Hindlimb muscle (tissue), 1 donor: ENCODE measurements at regions not wholly inside any gene's neighbourhood (a gene's known extent, or its start where the extent isn't known, plus 50 kb on each side); places are given as distances from the start of the nearest gene placed in this dataset.
"Not testable (repeated sequence)": the region's sequence is repeated elsewhere in the genome, so short reads cannot be mapped to it uniquely, and the experiment has no call there.

Experiments used
- DNase-seq: peaks from one replicate; pipeline ENCODE4 v3.0.0-alpha.2; 2013

DNA sequence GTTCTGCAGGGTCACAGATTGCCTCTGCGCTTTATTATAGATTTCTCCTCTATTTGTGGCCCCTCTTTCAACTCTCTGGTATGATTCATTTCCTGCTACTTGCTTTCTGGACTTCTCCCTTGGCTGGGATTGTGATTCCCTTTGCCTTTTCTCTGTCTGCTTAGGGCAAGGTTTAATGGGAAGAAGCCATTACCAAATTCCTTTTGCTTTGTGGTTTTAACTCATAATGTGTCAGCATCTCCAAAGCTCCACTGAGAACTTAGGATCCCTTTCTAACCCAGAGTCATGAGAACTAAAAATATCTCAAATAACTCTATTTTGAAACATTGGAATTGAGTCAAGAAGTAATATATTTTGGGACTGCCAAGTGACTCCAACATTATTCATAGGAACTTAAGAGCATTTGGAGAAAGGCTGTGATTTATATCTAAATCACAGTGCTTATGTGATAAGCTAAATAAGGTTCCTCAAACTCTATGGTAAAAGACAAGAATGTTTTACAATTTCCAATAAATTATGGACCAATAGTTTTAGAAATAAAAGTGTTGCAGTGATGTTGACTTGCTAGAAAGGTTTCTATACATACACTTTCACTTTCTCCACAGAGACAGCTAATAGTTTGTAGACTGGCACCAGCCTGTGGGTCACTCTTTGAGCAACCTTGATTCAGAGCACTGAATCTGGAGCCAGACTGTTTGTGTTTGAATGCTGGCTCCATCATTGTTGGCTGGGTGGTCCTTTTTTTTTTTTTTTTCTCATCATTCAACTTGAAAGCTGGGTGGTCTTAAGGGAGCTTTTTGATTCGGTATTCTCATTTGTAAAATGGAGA is 93.9 kb downstream of the DACT1 start:
- no peak for DNase-seq

DNA sequence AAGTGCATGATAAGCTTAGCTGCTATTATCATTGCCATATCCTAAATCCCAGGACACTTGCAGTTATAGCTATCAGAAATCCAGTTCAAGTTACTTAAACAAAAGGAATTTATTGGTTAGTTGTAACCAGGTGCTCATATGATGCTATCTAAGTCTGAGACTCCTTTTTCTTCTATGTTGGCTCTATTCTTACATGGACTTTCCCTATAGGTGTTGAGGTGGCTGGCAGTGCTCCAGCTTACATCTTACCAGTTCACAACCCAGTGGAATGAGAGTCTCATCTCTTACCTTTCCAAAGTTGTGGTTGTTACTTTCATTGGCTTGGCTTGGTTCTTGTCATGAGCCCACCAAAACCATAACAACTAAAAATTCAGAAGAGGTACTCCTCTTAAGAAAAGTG is 94.6 kb downstream of the DACT1 start:
- DNase-seq: no peak

DNA sequence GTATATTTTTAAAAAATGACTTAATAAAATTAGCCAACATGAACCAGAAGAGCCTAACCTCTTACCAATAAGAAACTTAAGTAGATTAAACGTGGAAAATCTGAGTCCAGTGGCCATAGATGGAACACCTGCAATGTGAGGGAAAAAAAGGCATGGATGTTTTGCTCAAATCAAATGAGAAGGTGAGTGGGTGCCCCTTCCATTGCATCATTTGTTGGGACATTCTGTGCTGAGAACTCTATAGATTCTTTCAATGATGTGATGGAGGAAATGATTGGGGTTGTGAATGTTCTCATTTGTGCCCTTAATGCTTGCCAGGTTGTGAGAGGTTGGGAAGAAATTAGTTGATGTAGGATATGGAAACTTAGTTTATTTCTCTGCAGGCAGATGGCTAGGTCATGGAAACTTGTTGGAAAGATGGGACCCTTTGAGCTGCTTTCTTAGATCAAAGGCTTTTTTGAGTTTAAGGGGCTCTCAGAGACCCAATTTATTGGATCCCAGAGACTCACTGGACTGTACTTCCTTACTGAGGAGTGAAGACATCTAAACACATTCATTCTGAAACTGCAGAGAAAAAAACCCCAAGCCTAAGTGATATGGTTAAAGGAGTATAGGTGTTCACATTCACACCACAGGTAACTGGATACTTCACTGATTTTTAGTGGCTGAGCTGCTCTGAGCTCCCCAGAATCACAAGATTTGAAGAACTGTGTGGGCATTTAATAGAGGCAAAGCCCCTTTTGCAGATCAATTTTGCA is 95.9 kb downstream of the DACT1 start:
- no peak for DNase-seq

DNA sequence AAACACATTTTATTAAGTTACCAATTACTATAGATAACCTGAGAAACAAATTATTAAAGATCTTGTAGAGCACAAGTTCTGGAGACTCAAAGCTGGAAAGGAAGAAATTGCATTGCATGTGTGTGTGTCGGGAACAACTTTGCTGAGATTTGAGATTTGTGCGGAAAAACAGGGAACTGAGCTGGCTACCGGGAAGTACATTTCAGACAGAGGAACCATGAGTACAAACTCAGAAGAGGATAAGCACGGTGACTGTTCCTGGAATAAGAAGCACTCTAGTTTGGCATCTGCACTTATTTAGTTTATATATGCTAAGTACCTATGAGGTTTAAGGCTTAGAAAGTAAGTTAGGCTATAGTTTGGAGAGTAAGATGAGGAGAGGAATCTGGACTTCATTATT is 97.8 kb downstream of the DACT1 start:
- DNase-seq: no peak

DNA sequence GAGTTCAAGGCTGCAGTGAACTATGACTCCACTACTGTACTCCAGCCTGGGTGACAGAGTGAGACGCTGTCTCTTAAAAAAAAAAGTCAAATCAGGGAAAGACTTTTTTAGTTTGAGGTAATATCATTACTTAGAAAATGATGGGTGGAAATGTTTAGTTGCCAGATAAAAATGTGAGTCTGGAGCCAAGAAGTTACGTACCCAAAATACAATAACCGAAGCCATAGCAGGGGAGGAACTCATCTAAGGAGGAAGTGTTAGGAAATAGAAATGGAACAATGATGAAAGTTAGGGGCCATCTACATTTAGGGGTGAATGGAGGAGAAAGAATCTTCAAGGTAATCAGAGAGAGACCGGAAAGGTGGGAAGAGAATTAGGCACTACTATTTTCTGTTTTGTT is 98.8 kb downstream of the DACT1 start:
- no peak for DNase-seq

DNA sequence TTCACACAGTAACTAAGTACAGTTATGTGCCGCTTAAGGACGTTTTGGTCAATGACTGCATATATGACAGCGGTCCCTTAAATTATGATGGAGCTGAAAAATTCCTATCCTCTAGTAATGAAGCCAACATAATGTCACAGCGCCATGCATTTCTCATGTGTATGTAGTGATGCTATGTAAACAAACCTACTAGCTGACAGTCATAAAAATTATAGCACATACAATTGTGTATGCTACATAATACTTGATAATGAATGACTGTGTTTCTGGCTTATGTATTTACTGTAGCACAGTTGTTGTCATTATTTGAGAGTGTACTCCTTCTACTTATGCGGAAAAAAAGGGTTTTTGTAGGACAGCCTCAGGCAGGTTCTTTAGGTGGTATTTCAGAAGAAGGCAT is 99.7 kb downstream of the DACT1 start:
- DNase-seq: no peak

DNA sequence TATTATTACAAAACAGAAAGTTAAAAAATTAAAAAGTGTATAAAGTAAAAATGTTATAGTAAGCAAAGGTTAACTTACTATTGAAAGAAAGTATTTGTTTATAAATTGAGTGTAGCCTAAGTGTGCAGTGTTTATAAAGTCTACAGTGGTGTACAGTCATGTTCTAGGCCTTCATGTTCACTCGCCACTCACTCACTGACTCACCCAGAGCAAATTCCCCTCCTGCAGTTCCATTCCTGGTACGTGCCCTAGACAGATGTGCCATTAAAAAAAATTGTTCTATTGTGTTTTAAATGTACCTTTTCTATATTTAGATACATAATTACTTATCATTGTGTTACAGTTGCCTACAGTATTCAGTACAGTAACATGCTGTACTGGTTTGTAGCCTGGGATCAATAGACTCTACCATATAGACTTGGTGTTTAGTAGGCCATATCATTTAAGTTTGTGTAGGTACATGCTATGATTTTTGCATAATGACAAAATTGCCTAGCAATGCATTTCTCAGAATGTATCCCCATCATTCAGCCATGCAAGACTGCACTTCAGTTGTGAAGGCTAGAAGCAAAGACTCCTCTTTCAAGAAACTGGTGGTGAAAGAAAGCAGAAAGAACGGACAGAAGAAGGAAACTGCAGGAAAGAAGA is 100.6 kb downstream of the DACT1 start:
- no peak for DNase-seq

DNA sequence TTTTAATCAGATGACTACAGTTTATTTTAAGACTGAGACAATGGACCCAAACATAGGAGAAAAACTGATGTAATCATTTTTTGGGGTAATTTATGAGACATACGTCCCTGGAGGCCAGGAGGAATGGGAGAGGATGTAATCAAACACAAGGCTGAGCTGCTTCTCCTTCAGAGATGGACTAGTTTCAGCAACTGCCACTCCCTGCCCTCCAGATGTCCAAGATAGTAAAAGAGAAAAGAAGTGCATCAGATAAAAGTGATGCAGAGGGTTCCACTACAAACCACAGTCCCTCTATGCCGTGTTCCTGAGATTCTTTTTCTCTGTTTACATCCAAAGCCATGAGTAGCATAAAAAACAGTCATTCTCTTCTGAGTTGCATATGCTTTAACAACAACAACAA is 101.1 kb downstream of the DACT1 start:
- DNase-seq: no peak

DNA sequence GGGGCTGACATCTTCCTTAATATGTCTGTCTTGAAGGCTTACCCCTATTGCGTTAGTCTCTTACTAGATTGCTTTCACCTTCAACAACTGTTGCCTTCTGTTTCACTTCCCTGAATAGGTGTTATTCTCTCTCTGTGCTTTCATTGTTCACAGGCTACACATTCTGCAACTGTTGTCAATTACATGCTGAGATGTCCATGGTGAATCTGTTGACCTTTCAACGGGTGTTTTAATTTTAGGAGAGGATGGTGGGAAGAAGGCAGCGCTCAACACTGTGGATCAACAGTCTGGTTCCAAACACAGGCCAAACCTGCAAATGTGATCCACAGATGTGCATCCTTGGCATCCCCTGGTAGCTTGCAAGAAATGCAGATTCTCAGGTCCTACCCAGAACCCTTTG is 101.9 kb downstream of the DACT1 start:
- no peak for DNase-seq

DNA sequence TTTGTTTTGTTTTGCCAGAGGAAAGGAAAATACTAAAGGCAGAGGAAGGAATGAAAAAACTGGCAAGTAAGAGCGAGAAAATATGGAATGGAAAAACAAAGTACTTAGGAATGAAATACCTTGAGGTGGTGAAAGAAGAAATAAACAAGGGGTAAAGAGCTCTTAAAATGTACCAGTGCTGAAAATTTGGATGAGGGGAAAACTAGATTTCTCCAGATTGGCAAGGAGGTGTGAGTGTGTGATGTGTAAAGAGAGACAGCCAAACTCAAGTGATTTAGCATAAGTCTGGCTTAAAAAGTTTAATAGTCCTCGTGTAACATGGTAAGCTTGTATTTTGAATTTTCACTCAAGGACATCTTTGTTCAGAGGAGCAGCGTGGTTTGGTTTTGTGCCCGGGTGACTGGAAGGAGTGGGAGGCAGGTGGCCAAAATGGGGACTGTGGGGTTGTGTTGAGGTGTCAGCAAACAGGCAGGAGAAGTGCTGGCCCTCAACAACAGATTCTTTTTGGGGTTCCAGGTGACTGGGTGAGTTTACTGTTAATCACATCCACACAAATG is 102.7 kb downstream of the DACT1 start:
- DNase-seq: no peak

DNA sequence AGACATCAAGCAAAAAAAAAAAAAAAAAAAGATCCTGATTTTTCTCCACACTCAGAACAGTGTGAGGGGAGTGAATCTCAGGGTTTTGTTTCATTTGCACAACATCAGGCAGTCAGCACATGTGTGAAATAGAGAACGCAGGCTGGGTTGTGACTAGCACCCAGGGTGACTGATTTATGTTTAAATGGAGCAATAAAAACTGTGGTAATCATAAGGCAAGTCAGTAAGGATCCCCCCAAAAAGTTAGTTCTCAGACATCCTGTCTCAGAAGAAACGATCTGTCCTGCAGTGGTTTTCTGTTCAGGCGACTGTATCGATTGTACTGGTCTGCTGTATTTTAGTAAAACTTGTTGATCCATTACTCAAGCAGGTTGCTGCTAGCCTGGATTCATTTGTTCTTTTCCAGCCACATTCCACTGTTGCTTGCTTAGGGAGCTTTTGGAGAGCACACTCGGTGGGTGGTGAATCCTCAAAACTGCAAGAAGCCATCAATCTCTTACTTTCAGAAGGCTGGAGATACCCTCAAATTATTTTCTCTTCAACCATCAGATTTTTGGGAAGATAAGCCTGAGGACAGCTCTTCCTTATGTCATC is 107.1 kb downstream of the DACT1 start:
- no peak for DNase-seq

DNA sequence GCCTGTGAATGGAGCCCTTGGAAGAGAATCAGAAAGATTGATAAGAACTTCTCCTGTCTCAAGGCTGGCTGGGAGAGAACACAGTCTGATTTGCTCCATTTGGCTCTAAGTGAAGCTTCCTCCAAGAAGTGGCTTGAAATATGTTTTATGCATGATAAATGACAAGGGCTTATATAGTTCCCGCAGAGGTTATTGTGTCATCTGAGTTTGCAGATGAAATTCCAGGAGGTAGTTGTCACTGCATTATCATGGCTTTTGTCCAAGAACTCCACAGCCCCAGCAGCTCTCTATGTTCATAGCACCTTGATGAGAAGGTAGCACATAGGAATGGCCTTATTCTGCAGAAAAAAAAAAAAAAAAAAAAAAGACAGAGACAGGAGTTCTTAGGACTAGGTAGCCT is 108.5 kb downstream of the DACT1 start:
- no peak for DNase-seq

DNA sequence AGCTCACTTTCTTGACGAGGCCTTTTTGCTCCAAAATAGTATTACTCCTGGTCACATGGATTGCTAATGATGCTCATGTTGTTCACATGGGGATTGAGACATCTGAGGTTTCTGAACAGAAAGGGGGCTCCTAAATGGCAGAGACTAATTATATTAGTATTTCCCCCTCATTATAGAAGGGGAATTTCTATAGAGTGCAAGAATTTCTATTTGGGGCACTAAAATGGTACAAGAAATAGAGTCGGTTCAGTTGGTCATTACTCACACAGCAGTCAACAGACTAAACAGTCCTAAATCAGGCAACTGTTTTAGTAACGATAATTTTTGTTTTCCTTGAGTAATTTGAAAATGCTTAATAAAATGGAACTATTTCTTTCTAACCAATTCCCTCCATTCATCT is 108.9 kb downstream of the DACT1 start:
- no peak for DNase-seq

DNA sequence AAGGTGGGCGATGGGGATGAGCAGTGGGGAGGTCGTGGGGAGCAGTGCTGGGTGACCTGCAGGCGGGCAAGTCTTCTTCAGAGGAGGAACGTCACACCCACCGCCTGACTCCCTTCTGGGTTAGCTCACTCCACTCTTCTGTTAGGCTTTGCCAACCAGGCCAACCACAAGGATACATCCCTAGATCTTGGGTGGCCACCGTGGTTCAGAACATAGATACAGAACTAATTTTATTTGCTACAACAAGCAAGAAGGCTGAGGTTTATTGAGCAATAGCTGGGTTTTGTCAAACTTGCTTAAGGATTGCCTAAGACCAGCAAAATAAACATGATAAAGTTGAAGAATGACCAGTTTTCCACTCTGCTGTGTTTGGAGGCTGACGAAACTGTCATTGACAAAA is 109.4 kb downstream of the DACT1 start:
- no peak for DNase-seq

DNA sequence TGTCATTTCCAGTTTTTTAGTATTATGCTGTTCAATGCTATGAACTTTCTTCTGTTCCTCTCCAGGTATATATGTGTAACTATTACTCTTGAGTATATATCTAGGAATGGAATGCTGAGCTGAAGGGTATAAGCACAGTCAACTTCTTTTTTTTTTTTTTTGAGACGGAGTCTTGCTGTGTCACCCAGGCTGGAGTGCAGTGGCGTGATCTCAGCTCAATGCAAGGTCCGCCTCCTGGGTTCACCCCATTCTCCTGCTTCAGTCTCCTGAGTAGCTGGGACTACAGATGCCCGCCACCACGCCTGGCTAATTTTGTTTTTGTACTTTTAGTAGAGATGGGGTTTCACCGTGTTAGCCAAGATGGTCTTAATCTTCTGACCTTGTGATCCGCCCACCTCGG is 110.5 kb downstream of the DACT1 start:
- not testable (repeated sequence) for DNase-seq

DNA sequence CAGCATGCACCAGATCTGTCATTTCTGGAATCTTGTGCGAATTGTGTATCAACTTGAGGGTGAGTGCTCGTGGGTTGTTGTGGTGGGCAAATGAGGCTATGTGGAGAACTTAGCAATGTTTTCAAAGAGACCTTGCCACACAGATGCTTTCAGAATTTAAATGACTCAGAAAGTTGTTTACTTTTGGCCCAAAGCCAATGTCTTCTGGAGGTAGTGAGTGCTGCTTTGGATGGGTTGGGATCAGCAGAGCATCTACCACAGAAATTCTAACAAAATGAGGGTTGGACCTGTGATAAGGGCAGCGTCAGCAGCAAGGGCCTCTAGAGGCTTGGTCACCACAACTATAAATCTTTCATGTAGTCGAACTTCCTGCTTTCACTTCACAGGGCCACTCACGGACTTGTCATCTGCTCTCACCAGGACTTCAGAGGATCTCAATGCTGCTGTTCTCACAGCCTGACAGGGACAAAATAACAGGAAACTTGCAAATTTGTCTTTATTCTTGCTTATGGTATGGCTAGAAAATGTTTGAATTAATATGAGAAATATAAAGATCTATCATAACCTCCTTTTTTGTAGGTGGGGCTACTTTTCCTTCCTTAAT is 111.4 kb downstream of the DACT1 start:
- DNase-seq: no peak

DNA sequence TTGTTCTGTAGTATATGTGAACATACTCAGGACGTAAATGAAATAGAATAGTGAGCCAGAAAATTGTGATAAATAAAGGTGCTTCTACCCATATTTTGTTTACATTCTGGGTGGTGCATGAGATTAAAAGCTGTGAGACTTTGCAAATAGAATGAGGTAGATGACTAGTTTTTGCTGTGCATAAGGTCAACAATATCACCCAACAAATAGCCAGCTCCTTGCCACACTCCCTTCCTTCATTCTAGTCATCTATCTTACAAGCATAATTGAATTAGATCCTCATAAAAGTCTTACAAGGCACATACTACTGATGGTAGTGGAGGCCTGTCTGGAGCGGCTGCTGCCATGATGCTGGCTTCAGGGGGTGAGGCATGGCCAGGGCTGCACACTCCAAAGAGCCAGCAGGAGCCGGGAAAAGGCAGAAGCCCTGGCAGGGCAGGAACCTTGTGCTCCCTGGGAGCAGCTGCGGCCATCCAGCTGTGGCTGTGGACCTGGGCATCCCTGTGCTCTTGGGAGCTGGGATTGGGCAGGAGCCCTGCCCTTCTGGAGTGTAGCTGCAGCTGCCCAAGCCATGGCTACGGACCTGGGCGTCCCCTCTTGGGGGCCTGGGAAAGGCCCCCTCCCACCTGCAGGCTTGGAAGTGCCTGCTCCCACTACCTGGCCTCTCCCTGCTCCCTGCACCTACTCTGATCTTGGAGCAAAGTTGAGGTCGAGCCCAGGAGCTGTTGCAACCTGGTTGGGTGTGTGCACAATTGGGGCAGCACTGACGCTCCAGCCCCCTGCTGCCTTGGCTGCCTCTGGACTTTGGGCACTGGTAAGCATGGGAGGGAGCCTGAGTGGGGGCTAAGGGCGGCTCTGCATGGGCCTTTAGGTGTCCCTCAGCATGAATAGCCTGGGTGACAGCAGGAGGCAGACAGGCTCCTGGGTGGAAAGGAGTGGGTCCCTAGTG is 112.8 kb downstream of the DACT1 start:
- DNase-seq: no peak

DNA sequence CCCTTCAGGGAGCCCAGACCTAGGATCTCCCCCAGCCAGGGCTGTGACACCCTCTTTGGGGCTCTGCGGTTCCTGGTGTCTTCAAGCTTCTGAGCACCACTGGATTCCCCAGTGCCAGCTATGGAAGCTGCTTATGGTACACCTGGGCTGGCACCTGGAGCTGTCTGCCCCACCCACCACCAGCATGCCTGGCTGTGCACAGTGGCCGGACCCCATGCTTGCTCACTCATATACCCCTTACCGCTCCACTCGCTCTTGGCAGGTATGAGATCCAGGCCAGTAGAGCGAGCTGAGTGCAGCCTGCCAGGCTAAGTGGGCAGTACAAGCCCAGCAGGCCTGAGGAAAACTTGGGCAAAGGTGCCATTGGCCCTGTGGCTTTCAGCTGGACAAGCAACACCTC is 114.0 kb downstream of the DACT1 start:
- no peak for DNase-seq

DNA sequence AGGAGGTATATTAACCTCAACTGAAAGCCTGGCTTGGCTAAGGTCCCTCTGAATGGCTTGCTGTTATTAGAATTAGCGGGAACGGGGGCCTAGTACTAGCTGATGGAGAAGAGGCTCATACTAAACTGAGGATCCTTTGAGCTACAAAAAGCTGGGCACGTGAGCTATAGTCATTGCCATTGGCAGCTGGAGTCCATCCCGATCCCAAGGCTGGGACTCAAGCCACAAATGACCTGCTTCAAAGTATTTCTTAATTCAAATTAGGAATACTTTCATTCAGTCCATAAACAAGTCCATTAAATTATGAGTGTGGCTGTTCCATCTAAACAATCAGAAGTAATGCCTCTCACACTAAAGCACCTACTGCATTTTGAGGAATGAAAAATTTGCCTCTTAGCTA is 114.5 kb downstream of the DACT1 start:
- no peak for DNase-seq

DNA sequence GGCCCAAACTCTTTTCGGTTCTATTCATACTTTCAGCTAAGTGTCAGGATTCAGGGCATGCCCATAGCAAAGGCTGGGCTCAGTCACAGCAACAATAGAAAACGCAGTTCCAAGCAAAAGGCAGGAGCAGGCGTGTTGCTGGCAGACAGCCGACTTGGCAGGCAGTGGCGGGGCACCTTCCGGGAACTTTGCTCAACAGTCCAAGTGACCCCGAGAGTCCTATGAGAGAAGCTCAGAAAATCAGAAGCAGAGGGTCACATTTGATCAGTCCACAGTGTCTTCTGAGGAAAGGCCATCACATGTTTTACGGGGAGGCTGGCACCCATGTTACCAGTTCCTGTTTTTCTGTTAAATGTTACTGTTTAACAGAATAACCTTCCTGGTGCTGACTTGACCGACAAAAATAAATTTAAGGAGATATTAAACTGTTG is 115.0 kb downstream of the DACT1 start:
- peak; percentile 47 for DNase-seq
